Natural killer cell (primary cell): ENCODE measurements at regions not wholly inside any gene's neighbourhood (a gene's known extent, or its start where the extent isn't known, plus 50 kb on each side); places are given as distances from the start of the nearest gene placed in this dataset.

Experiments used
- ATAC-seq, 3 donors: fragments of 150-1000 bp in 2 of 3; fragments of 200-7000 bp in 1 of 3; cut with Tn5 transposase; 1 replicate in 1 of 3; 2 replicates in 2 of 3; pipeline ENCODE4 v1.10.0; 2021; ENCODE audit warnings: mild to moderate bottlenecking in 2 of 3, moderate library complexity in 2 of 3
- DNase-seq, 2 donors: peaks; one replicate each; pipeline versions ENCODE4 v3.0.0 to v3.0.0-alpha.2; 2013 to 2021; ENCODE audit warnings: mixed read lengths in 1 of 2
- H3K27ac ChIP-seq: one replicate; pipeline ENCODE4 v1.5.1; 2013; ENCODE audit warnings: mild to moderate bottlenecking, low read length
- H3K27me3 ChIP-seq: one replicate; pipeline ENCODE4 v1.6.1; 2013; ENCODE audit warnings: low read length; ENCODE audit not compliant: control insufficient read depth, insufficient read depth
- H3K36me3 ChIP-seq: one replicate; pipeline ENCODE4 v1.6.1; 2013; ENCODE audit warnings: low read length; ENCODE audit not compliant: control insufficient read depth, insufficient read depth
- H3K4me1 ChIP-seq: one replicate; pipeline ENCODE4 v1.6.1; 2013; ENCODE audit warnings: low read length; ENCODE audit not compliant: control insufficient read depth, insufficient read depth
- H3K4me3 ChIP-seq: one replicate; pipeline ENCODE4 v1.5.1; 2013; ENCODE audit warnings: low read length
- H3K9me3 ChIP-seq: one replicate; pipeline ENCODE4 v1.6.1; 2013; ENCODE audit warnings: low read length; ENCODE audit not compliant: control insufficient read depth, insufficient read depth
- H3K27ac Mint-ChIP-seq, 2 donors: one replicate each; pipeline ENCODE4 v1.8.0; 2022; ENCODE audit warnings: mild to moderate bottlenecking in 2 of 2, mixed read lengths in 2 of 2, moderate library complexity in 1 of 2
- H3K27me3 Mint-ChIP-seq, 2 donors: one replicate each; pipeline ENCODE4 v1.8.0; 2022; ENCODE audit warnings: low read depth in 2 of 2, mixed read lengths in 2 of 2
- H3K36me3 Mint-ChIP-seq: one replicate; pipeline ENCODE4 v1.8.0; 2022; ENCODE audit warnings: mixed read lengths
- H3K4me1 Mint-ChIP-seq, 2 donors: one replicate each; pipeline ENCODE4 v1.8.0; 2022; ENCODE audit warnings: mixed read lengths in 2 of 2
- H3K4me3 Mint-ChIP-seq: one replicate; pipeline ENCODE4 v1.8.0; 2022; ENCODE audit warnings: mild to moderate bottlenecking, moderate library complexity, mixed read lengths
- H3K9me3 Mint-ChIP-seq, 2 donors: one replicate each; pipeline ENCODE4 v1.8.0; 2022; ENCODE audit warnings: mixed read lengths in 2 of 2
- CTCF ChIP-seq: fragments of 200-600 bp; IDR thresholded peaks from one replicate; pipeline ENCODE4 v1.8.0; 2022; ENCODE audit warnings: antibody characterized with exemption
- WGBS: methylation state at CpG from one replicate; pipeline ENCODE4 v1.1.7; 2013; ENCODE audit warnings: missing lambda C conversion rate; ENCODE audit not compliant: insufficient coverage; 5-methylcytosine and 5-hydroxymethylcytosine counted together
- intact Hi-C: fragments of 100-400 bp; cut with micrococcal nuclease; formaldehyde crosslinking; loops from one replicate; pipeline ENCODE4 v1.14.2; 2022

- Histone ChIP-seq H3K27me3 (no peaks in the 10 kb centered on the region), H3K4me3 (no peak overlapping the region), H3K27ac (no peak overlapping the region), H3K4me1 (no peaks in the 10 kb centered on the region), H3K9me3 (no peaks in the 10 kb centered on the region), H3K36me3 (no peaks in the 10 kb centered on the region)
- no peak for TF ChIP-seq CTCF
- Mint-ChIP-seq H3K27me3 (no peaks in the 10 kb centered on the region), H3K4me3 (no peak overlapping the region), H3K4me1 (no peaks in the 10 kb centered on the region), H3K27ac (no peak overlapping the region), H3K36me3 (peaks cover 6% of the 10 kb centered on the region), H3K9me3 (peaks cover 7 to 8% of the 10 kb centered on the region in 2 donors)
- ATAC-seq (no peak), DNase-seq (no peak)
- 76% methylated on average over 3 of the region's 3 CpGs for WGBS
- intact Hi-C loops, result no loop called here
Observed at GRCh38 chr21:17368748-17369363, 144.0 kb upstream of the CXADR start.

DNA sequence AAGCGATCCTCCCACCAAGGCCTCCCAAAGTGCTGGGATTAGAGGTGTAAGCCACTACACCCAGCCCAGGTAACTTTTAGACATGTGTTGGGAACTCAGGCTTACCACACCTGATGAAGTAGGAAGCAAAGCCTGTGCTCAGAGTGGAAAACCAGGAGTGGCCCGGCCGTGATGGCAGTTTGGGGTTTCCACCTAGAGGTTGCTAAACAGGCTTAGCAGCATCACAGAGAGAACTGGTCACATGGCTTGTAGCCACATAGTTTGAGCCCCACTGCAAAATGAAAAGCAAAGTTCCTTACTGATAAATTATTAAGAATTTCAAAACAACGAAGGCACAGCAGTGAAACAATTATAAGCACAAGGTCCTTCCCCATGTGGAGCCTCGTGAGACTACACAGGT is 142.6 kb upstream of the CXADR start:
- ATAC-seq (no peak), DNase-seq (no peak)
- Mint-ChIP-seq H3K4me3 (no peak overlapping the region), H3K27ac (no peak overlapping the region), H3K27me3 (no peaks in the 10 kb centered on the region), H3K4me1 (no peaks in the 10 kb centered on the region), H3K9me3 (peaks cover 7 to 10% of the 10 kb centered on the region in 2 donors), H3K36me3 (peaks cover under 1% of the 10 kb centered on the region)
- Histone ChIP-seq H3K36me3 (no peaks in the 10 kb centered on the region), H3K4me3 (no peak overlapping the region), H3K27ac (no peak overlapping the region), H3K4me1 (no peaks in the 10 kb centered on the region), H3K27me3 (no peaks in the 10 kb centered on the region), H3K9me3 (no peaks in the 10 kb centered on the region)
- 82% methylated on average over 4 of the region's 5 CpGs for WGBS
- intact Hi-C loops, result no loop called here
- TF ChIP-seq CTCF, result no peak

DNA sequence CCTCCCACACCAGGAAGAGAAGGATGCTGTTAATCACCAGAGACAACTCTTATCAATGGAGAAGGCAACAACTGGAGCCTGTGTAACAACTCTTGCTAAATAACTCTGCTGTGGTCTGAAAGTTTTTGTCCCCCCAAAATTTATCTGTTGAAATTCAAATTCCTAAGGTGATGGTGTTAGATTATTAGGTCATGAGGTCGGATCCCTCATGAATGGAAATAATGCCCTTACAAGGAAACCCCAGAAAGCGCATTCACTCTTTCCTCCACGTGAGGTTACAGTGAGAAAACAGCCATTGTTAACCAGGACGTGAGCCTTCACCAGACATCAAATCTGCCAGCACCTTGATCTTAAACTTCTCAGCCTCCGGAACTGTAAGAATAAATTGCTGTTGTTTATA is 141.9 kb upstream of the CXADR start:
- WGBS, result 36% methylated on average over 5 of the region's 5 CpGs
- TF ChIP-seq CTCF, result no peak
- Histone ChIP-seq H3K27me3 (no peaks in the 10 kb centered on the region), H3K4me1 (no peaks in the 10 kb centered on the region), H3K9me3 (no peaks in the 10 kb centered on the region), H3K36me3 (no peaks in the 10 kb centered on the region), H3K27ac (no peak overlapping the region), H3K4me3 (no peak overlapping the region)
- Mint-ChIP-seq H3K4me3 (no peak overlapping the region), H3K9me3 (peaks cover 10% of the 10 kb centered on the region in 2 donors), H3K27ac (no peak overlapping the region), H3K4me1 (no peaks in the 10 kb centered on the region), H3K27me3 (no peaks in the 10 kb centered on the region), H3K36me3 (no peaks in the 10 kb centered on the region)
- no peak for DNase-seq
- no peak for ATAC-seq
- intact Hi-C loops, result no loop called here

- H3K4me1 Mint-ChIP-seq, result no peaks in the 10 kb centered on the region
- DNase-seq (no peak), ATAC-seq (no peak)
- Histone ChIP-seq H3K9me3 (no peaks in the 10 kb centered on the region), H3K27me3 (no peaks in the 10 kb centered on the region), H3K4me3 (no peak overlapping the region), H3K4me1 (no peaks in the 10 kb centered on the region), H3K36me3 (no peaks in the 10 kb centered on the region), H3K27ac (no peak overlapping the region)
- peaks cover 10% of the 10 kb centered on the region in 2 donors for H3K9me3 Mint-ChIP-seq
- no peak overlapping the region for H3K27ac Mint-ChIP-seq
- H3K27me3 Mint-ChIP-seq, result no peaks in the 10 kb centered on the region
- WGBS, result no CpG with 5 or more reads among the region's 1 CpG
- intact Hi-C loops, result no loop called here
- no peak overlapping the region for H3K4me3 Mint-ChIP-seq
- no peaks in the 10 kb centered on the region for H3K36me3 Mint-ChIP-seq
- TF ChIP-seq CTCF, result no peak
Observed at GRCh38 chr21:17371450-17371849, 141.4 kb upstream of the CXADR start.
